ENCODE measurements at regions not wholly inside any gene's neighbourhood (a gene's known extent, or its start where the extent isn't known, plus 50 kb on each side); places are given as distances from the start of the nearest gene placed in this dataset.

DNA sequence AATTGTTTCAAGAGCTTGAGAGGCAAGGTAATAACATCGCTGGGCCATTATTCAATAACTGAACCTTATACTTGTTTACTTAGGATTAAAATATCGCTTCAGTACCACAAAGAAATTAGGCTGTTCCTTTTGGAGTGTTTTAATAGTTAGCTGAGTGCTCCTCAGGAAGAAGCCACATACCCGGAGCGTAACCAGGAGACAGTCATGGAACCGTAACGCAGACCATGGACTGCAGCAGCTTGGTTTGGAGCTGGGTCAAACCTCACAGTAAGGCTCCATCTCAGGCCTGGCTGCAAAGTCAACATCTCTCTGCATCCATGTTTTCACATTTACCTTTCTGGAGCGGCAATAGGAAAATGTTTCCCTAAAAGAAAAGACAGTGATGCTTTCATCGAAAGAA, 599.0 kb downstream of the TNS3 start:
- TF ChIP-seq POLR2AphosphoS5 (IDR thresholded peaks at IDR 0.05; ENCODE audit: insufficient read depth in 1 of 2, low read depth in 1 of 2): no peak
- TF ChIP-seq, protein P1, sequence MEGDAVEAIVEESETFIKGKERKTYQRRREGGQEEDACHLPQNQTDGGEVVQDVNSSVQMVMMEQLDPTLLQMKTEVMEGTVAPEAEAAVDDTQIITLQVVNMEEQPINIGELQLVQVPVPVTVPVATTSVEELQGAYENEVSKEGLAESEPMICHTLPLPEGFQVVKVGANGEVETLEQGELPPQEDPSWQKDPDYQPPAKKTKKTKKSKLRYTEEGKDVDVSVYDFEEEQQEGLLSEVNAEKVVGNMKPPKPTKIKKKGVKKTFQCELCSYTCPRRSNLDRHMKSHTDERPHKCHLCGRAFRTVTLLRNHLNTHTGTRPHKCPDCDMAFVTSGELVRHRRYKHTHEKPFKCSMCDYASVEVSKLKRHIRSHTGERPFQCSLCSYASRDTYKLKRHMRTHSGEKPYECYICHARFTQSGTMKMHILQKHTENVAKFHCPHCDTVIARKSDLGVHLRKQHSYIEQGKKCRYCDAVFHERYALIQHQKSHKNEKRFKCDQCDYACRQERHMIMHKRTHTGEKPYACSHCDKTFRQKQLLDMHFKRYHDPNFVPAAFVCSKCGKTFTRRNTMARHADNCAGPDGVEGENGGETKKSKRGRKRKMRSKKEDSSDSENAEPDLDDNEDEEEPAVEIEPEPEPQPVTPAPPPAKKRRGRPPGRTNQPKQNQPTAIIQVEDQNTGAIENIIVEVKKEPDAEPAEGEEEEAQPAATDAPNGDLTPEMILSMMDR (IDR thresholded peaks at IDR 0.05): no peak
